HT-29 (cell line): ENCODE measurements at regions not wholly inside any gene's neighbourhood (a gene's known extent, or its start where the extent isn't known, plus 50 kb on each side); places are given as distances from the start of the nearest gene placed in this dataset.

Experiments used
- DNase-seq: peaks from one replicate; pipeline ENCODE4 v3.0.0-alpha.2; 2015; ENCODE audit warnings: low spot score

DNA sequence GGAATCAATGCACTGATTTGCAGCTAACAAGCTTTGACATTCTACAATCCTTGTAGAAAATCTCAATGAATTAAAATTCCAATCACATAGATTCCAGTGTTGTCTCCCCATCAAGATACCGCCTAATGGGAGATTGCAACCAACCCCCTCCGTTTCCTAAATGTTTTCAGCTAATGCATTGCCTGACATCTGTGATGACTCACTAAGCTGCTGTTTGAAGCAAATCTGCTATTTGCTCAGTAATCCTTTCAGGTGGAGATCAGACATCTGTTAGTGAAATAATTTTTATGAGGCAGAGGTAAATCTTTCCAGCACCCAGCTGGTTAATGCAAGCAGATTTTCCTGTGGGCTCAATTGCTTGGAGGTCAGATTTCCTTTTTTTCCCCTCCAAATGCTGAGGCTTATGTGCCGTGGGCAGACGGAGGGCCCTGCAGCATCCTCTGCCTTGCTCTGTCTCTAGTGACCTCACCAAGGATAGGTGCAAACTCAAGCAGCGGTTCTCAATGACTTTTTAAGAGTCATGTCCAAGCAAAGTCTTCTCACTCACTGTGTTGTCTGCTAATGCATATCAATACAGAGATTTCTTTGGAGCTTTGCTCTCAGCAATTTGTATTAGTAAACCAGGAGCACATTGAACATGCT, 91.1 kb upstream of the RAB3GAP2 start:
- DNase-seq, result no peak

DNA sequence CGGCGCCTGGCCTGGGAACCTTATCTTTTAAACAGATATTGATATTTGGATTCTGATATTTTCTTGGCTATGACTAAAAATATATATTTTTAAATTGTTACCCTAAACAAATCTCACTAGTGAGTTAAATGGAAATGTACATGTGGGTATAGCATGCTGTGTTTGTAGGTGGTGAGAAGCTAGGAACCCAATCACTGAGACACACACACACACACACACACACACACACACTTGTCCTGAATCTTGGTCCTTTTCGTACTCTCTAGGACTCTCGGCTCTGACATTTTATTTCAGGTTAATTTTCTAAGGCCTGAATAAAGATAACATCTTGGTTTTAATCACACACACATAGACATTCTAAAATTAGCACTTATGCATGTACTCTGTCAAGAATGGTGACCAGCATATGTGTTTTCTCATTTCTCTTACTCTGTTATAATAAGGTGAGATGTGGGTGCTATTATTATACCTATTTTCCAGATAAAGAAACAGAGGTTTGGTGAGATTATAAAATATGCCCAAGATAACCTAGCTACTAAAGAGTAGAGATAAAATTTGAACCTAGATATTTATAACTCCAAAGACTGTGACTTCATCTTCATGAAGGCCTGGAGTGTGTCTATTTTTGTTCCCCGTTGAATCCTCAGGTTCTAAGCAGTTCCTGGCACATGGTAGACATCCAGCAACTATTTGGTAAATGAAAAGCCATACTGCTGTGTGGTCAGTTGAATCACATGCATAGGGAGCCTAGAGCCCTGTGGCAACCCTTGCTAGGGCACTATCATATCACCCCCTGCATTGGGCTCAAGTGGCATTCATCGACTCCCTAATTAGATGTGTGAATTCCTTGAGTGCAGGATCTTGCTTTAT, 85.0 kb upstream of the RAB3GAP2 start:
- DNase-seq, result no peak

DNA sequence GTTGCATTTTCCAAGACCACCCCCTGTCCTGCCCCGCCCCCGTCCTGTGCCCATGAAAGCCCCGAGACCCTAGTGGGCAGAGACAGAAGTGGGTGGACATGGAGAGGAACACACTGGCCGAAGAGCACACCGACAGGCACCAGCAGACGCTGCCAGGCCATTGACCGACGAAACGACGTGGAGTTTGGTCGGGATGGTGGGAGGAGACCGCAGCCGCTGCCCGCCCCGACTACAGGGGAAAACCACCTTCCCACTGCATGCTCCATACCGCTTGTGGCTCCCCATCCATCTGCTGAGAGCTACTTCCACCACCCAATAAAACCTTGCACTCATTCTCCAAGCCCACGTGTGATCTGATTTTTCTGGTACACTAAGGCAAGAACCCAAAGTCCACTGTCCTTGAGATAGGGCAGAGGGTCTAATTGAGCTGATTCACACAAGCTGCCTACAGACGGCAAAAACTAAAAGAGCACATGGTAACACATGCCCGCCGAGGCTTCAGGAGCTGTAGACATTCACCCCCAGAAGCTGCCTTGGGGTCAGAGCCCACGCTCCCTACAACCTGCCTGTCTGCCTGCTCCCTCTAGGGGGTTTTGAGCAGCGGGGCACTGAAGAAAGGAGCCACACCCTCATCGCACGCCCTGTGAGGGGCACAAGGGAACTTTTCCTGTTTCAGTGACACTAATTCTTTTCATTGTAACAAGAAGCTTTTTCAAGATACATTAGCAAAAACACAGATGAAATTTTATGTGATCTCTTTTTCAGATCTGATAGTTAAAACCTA, 81.2 kb upstream of the RAB3GAP2 start:
- no peak for DNase-seq

DNA sequence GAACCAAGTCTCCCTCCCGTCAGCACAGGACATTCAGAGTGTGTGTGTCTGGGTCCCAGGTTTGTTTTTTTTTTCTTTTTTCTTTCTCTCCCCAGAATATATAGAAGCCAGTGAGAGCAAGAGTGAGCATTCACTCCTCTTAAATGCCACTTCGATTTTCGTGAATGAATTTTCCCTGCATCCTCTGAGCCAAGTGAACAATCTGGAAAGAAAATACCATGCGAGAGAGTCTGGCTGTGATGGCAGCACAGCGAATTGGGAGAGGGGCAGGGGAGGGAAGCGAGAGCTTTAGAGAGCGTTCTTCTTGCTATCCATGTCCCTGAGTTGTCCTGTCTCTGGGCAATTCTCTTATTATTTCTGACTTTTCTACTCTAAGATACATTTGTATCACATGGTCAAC, 76.0 kb upstream of the RAB3GAP2 start:
- DNase-seq, result no peak

DNA sequence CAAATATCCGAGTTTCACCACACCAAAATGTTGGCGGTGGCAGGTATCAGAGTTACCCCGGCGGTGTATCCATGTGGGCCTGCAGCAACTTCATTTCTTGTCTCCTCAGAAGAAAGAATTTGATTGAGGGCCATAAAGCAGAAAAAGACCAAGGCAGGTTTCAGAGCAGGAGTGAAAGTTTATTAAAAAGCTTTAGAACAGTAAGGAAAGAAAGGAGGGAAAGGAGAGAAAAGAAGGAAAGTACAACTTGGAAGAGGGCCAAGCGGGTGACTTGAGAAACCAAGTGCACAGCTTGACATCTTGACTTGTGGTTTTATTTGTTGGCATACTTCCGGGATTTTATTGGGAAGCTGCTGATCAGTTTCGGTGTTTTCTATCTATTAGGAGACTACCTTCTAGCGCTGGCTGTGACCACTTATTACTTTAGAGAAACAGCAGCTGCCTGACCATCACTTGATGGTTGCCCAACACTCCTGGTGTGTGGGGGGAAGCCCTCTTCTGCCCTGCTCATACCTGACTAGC, 75.5 kb upstream of the RAB3GAP2 start:
- DNase-seq, result peak; percentile 23

DNA sequence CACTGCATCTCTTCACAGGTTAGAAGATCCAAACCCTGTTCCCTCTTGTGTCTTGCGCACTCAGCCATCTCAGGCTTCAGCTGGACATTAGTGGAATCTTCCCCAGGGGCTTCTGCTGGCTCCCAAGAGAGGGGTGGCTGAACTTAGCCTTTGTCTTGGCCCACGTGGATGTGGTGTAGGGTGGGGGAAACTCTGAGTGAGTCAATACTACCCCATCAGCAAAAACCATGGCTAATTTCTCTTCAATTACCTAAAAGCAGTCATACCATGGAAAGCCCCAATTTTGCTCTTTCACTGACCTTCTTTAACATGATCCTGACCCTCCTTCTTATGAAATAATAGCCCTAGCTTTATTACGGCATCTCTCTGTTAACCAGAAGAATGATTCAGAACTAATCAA, 72.5 kb upstream of the RAB3GAP2 start:
- no peak for DNase-seq

DNA sequence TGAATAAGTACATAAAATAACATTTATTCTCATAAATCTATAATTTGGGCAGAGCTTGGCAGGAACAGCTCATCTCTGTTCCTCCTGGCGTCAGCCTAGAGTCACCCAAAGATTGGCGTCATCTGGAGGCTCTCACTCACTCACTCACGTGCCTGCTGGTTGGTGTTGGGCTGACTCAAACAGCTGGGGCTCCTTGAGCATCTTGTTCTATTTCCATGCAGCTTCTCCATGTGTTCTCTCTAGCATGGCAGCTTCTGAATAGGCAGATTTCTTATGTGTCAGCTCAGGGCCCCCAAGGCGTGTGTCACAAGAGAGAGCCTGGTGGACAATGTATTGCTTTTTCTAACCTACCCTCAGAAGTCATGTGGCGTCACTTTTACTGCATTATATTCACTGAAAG, 70.6 kb upstream of the RAB3GAP2 start:
- no peak for DNase-seq

DNA sequence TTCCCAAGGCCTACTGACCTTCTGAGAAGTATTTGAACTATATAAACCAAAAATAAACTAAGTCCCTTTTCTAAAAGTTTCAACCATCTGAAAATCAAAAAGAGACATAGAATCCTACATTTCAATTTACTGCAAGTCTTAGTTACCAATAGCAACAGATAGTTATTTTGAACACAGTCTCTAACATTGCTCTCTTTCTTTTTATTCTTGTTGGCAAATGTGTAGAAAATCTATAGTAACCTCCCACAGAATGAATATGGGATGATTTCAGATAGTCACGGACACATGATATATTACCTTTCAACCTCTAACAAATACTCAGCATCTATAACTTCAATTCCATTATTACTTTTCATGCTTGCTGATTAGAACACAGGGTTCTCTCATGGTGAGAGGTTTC, 68.9 kb upstream of the RAB3GAP2 start:
- no peak for DNase-seq

DNA sequence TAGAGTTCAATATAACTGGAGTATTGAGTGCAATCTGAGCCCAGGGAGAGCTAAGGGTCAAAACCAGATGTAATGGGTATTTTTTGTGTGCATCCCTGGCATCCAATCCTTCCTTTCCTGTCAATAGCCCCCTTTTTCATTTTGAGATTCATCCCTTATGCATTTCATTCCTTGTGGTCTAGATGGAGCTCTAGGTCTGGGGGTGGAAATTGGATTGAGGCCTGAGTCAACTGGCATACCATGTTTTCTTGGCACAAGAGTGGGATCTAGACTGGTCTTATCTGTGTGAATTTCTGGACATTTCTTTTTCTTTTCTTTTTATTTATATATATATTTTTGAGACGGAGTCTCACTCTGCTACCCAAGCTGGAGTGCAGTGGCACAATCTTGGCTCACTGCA, 67.3 kb upstream of the RAB3GAP2 start:
- no peak for DNase-seq

DNA sequence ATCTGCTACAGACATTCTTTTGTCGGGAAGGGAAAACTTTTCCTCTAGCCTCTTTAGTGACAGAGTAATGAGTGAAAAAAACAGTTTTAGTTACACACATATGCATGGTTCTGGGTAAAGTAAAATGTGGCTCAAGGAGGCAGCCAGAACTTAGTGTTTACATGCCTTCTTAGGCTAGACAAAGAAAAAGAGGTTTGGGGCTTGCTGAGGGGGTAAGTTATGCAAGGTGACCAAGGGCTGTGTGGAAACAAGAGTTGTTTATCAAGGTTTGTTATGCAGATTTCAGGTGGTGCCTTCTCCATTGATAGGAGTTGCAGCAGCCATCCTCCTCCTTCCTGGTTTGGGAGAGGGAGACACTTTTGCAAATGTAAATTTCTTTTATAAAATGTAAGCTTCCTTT, 66.5 kb upstream of the RAB3GAP2 start:
- DNase-seq, result no peak

DNA sequence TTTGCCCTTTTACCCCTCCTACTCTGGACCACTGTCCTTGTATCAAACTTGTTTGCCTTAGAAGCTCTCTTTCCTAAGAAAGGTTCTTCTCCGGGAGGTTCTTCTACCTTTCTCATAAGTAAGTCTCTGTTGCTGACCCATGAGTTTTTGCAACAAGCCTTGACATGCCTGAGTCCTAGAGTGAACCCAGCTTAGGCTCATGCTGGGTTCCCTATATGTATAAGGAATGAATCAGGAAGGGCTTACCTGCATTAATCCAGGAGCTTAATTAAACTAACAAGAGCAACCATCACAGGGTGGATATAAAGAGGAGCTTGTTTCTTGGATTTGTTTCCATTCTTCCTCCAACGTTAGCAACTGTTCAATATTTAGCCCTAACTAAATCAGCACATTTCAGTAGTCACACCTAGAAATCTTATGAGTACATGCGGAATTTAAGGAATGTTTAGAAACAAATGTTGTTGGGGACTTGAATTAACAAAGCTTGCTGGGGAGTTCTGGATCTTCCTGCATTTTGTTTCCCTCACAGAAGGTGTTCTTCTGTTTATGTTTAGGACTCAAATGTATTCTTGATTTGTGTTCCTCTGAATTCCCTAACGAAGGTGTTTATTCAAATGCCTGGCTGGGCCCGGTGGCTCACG, 64.3 kb upstream of the RAB3GAP2 start:
- no peak for DNase-seq

DNA sequence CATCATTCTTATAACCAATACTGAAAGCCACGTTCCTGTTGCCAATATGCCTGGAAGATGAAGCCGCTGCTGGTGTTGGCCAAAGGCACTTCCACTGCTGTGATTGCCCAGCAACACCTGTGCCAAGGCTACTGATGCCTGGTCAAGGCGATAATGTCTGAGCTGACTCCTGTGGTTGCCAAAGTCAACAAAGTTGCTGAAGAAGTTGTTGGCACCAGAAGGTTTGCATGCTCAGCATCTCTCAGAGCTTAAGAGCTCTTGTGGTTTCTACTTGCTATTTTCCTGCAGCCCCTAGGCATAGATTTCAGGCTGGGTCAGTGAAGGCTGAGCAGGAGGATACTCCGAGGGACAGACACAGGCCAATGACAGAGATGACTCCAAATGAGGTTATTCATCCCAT, 63.4 kb upstream of the RAB3GAP2 start:
- no peak for DNase-seq

DNA sequence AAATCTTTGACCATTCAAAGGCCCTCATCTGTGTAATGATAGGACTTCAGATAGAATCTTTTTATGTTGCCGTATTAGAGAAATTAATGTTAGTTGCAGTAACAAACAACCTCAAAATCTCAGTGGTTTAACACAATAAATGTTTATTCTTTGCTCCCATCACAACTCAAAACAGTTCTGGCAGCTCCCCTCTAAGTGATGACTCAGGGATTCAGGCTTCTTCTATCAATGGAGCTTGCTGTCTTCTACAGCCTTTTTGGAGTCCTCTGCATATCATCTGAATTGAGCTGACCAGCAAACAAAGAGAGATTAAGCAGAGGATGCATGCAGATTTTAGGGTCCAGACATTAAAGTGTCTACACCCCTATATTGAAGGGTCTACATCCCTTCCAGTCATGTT, 59.1 kb upstream of the RAB3GAP2 start:
- no peak for DNase-seq

DNA sequence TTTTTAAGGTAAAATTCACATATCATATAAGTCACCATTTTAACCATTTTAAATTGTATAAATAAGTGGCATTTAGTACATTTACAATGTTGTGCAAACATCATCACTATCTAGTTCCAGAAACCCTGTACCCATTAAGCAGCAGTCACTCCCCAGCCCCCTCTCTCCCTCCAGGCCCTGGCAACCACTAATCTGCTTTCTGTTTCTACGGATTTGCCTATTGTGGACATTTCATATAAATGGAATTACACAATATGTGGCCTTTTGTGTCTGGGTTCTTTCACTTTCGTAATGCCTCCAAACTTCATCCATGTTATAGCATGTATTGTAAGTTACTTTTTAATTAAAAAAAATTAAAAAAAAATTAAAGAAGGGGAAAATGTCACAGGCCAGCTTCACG, 58.0 kb upstream of the RAB3GAP2 start:
- DNase-seq, result no peak

DNA sequence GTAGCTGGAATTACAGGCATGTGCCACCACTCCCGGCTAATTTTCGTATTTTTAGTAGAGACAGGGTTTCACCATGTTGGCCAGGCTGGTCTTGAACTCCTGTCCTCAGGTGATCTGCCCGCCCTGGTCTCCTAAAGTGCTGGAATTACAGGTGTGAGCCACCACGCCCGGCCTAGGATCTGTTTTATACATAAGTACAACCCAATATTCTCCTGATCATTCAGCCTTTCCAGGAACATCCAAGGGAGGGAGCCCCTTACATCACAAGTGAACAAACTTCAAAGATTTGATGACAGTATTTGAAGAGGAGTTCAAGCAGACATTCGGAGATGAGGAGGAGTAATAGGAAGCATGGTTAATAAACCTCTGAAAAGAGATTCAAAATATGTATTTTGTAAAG, 54.9 kb upstream of the RAB3GAP2 start:
- no peak for DNase-seq

DNA sequence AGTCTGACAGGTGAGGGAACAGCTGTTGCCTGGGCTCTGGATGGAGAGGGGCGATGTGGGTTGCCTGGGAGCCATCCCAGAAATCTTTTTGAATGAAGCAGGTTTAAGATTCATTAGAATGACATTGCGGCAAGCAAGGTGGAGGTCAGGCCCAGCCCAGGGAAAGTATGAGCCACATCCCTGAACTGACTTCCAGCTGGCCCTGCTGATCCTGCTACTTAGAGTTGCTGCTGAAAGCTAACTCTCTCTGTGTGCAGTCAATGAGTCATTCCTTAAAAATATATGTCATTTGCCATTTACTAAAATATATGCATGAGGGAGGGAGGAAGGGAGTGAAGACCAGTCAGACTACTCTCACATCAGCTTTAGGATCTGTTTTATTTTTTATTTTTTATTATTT, 54.3 kb upstream of the RAB3GAP2 start:
- no peak for DNase-seq

DNA sequence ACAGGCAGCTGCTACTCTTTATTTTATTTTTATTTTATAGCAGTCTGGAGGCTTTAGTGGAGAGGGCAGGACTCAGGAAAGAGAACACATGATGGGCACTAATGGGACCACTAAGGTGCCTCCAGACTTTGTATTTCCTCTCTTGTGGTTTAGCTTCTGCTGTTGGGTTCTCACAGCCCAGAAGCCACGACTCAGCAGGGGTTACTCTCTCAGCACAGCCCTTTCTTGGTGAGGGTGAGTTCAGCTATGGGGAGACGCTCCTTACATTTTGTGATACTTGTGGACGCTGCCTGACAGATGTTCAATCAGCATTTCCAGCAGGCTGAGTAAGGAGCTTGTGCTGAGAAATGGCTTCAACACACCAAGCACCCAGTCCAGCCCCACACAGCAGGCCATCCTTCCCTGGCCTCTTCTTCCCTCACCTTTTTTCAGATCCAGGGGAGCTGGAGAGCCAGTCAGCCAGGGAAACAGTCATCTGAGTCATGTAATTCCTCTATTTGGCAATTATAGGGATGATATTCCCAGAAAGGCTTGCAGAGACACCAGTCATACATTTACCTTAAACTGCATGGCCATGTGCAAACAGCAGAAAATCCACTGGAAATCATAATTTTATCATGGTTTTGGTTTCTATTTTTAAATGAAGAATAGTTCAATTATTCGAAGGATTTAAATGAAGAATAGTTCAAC, 53.2 kb upstream of the RAB3GAP2 start:
- no peak for DNase-seq

DNA sequence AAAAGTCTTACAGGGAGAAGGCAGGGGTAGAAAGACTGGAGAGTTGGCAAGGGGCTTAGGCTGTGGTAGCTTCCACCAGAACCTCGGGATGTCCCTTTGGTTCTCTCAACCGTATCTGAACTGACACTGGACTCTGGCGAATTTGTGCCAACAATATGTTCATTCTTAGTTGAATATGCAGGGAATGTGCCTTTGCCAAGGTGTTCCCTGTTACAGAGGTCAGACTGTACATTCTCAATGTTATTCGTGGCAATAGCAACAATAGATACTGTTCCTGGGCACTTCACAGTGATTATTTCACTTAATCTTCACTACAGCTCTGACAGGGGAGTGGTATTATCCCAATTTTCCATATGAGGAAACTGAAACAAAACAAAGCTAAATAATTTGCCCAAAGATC, 51.5 kb upstream of the RAB3GAP2 start:
- no peak for DNase-seq

DNA sequence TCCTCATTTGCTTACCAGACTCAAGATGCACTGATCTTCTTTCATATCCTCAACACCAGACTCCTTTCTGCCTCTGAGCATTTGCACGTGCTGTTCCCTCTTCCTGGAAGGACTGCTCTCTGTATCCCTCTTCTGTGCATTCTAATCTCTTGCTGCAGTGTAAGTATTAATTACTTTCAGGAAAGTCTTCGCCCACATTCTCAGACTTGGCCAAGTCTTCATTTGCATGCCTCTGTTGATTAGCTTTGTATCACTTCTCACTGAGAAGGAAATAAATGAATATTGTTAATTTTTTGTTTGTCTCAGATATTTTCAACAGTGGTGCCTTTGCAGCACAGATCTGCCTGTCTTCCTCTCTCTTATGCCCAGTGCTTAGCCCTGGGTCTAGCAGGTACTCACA, 50.3 kb upstream of the RAB3GAP2 start:
- DNase-seq, result no peak
